Lung (tissue), 11 donors: ENCODE measurements at regions not wholly inside any gene's neighbourhood (a gene's known extent, or its start where the extent isn't known, plus 50 kb on each side); places are given as distances from the start of the nearest gene placed in this dataset.

Source experiments
- ATAC-seq: fragments of 200-7000 bp; cut with Tn5 transposase; one replicate; pipeline ENCODE4 v1.9.1; 2020; ENCODE audit warnings: moderate number of reproducible peaks; ENCODE audit not compliant: insufficient read depth, low FRiP score
- DNase-seq, 3 donors: peaks; one replicate each; pipeline ENCODE4 v3.0.0-alpha.2; 2013 to 2017
- H3K27ac ChIP-seq, 2 donors: one replicate each; pipeline ENCODE4 v1.5.1; 2013; ENCODE audit warnings: mild to moderate bottlenecking in 2 of 2, moderate library complexity in 2 of 2, control low read depth in 1 of 2, inconsistent platforms in 1 of 2, low read depth in 1 of 2, low read length in 1 of 2
- H3K27me3 ChIP-seq, 3 donors: one replicate each; pipeline ENCODE4 v1.5.1; 2013; ENCODE audit warnings: low read length in 2 of 3; ENCODE audit not compliant: control insufficient read depth in 3 of 3, insufficient read depth in 3 of 3
- H3K36me3 ChIP-seq, 4 donors: one replicate each; pipeline ENCODE4 v1.5.1; 2013; ENCODE audit warnings: low read length in 4 of 4, mild to moderate bottlenecking in 1 of 4, moderate library complexity in 1 of 4; ENCODE audit not compliant: control insufficient read depth in 4 of 4, insufficient read depth in 4 of 4
- H3K4me1 ChIP-seq, 5 donors: one replicate each; pipeline ENCODE4 v1.5.1; 2013; ENCODE audit warnings: low read length in 5 of 5, mild to moderate bottlenecking in 2 of 5, moderate library complexity in 1 of 5; ENCODE audit not compliant: control insufficient read depth in 5 of 5, insufficient read depth in 5 of 5
- H3K4me3 ChIP-seq: one replicate; pipeline ENCODE4 v1.5.1; 2013; ENCODE audit warnings: mild to moderate bottlenecking, control low read depth, moderate library complexity
- H3K9ac ChIP-seq, 2 donors: one replicate each; pipeline ENCODE4 v1.5.1; 2013; ENCODE audit warnings: low read length in 2 of 2, control low read depth in 1 of 2; ENCODE audit not compliant: insufficient read depth in 1 of 2
- H3K9me3 ChIP-seq, 4 donors: one replicate each; pipeline ENCODE4 v1.5.1; 2013; ENCODE audit warnings: low read length in 3 of 4, mild to moderate bottlenecking in 1 of 4, moderate library complexity in 1 of 4; ENCODE audit not compliant: control insufficient read depth in 4 of 4, insufficient read depth in 3 of 4
- WGBS, 2 donors: extraction: QIAGEN DNeasy Blood & Tissue Kit; methylation state at CpG; one replicate each; pipeline ENCODE4 v1.1.7; 2013; 5-methylcytosine and 5-hydroxymethylcytosine counted together
- TF ChIP-seq, protein P1 (sequence below): IDR thresholded peaks from 2 replicates; pipeline ENCODE4 v1.5.1; 2012; ENCODE audit warnings: mild to moderate bottlenecking; ENCODE audit errors: control extremely low read depth, extremely low read depth
- donor health status: control.
- donor health status: control.
- donor health status: Bipolar disorder and iron deficiency.
- donor health status: healthy.
- donor health status: DM: yes; HTN: yes; CAD: no.

DNA sequence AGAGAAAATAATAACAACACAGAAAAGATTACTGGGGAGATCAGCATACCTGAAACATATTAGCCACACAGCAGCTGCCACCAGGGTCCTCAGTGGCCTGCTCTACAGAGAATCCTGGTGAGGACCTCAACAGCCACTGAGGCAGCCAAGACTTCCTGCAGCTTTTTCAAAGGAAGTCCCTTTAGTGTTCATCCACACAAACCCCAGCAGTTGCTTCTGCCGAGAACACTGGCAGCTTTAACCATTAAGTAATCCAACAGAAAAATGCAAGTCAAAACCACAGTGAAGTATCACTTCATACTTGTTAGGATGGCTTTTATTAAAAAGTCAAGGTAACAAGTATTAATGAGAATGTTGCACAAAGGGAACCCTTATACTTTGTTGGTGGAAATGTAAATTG lies 542.0 kb upstream of the GCFC2 start:
- 23 to 60% methylated on average over 1 of the region's 1 CpG for WGBS, 2 donors
- Histone ChIP-seq H3K27me3 (no peaks in the 10 kb centered on the region), H3K36me3 (no peaks in the 10 kb centered on the region), H3K9ac (no peak overlapping the region), H3K27ac (no peak overlapping the region), H3K4me1 (no peaks in the 10 kb centered on the region), H3K4me3 (no peak overlapping the region), H3K9me3 (no peaks in the 10 kb centered on the region)
- DNase-seq (peak in 1 of 3 donors; percentile 8), ATAC-seq (no peak)
- TF ChIP-seq, protein P1, sequence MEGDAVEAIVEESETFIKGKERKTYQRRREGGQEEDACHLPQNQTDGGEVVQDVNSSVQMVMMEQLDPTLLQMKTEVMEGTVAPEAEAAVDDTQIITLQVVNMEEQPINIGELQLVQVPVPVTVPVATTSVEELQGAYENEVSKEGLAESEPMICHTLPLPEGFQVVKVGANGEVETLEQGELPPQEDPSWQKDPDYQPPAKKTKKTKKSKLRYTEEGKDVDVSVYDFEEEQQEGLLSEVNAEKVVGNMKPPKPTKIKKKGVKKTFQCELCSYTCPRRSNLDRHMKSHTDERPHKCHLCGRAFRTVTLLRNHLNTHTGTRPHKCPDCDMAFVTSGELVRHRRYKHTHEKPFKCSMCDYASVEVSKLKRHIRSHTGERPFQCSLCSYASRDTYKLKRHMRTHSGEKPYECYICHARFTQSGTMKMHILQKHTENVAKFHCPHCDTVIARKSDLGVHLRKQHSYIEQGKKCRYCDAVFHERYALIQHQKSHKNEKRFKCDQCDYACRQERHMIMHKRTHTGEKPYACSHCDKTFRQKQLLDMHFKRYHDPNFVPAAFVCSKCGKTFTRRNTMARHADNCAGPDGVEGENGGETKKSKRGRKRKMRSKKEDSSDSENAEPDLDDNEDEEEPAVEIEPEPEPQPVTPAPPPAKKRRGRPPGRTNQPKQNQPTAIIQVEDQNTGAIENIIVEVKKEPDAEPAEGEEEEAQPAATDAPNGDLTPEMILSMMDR, result no peak

DNA sequence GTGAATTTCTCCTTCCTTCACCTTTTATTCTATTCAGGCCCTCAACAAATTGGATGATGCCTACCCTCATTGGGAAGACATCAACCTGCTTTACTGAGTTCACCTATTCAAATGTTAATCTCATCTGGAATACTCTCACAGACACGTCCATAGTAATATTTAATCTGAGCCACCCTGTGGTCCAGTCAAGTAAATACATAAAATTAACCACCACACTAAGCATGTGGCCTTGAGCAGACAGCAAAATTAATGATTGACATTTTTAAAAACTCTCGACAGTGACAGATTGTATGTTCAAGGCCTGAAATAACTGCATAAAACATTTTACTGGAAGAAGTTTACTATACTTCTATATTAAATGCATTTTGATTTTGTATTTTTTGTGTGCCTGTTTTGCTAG lies 540.6 kb upstream of the GCFC2 start:
- DNase-seq (no peak), ATAC-seq (no peak)
- H3K9me3 ChIP-seq, result peaks cover 0 to 5% (median 2%) of the 10 kb centered on the region in 4 donors
- TF ChIP-seq, protein P1, result no peak
- no peaks in the 10 kb centered on the region for H3K36me3 ChIP-seq
- H3K4me3 ChIP-seq, result no peak overlapping the region
- H3K27ac ChIP-seq, result no peak overlapping the region
- 55 to 69% methylated on average over 2 of the region's 2 CpGs for WGBS, 2 donors
- H3K27me3 ChIP-seq, result no peaks in the 10 kb centered on the region
- no peak overlapping the region for H3K9ac ChIP-seq
- H3K4me1 ChIP-seq, result no peaks in the 10 kb centered on the region

DNA sequence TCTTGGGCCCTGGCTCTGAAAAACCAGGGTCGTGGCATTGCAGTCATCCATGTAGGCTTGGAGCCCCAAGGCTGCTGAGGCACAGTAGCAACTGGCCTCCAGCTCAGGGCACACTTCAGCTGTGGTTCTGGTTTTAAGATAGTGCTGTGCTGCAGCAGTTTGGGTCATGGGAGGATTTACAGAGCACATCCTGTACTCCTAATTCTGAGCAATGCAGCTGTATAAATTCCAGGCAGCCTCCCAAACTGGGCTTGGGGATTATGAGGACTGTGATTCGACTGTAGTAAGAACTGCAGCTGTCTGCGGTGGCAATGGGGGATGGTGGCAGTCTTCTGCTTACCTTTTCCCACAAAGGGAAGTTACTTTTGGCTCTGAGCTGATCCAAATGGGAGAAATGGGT lies 536.3 kb upstream of the GCFC2 start:
- Histone ChIP-seq H3K9ac (no peak overlapping the region), H3K27ac (no peak overlapping the region), H3K9me3 (peaks cover 0 to 5% (median 2%) of the 10 kb centered on the region in 4 donors), H3K4me3 (no peak overlapping the region), H3K4me1 (no peaks in the 10 kb centered on the region), H3K27me3 (no peaks in the 10 kb centered on the region), H3K36me3 (no peaks in the 10 kb centered on the region)
- DNase-seq (no peak), ATAC-seq (no peak)
- 74 to 82% methylated on average over 3 of the region's 3 CpGs for WGBS, 2 donors
- TF ChIP-seq, protein P1, result no peak
